A673 (cell line): ENCODE measurements at regions not wholly inside any gene's neighbourhood (a gene's known extent, or its start where the extent isn't known, plus 50 kb on each side); places are given as distances from the start of the nearest gene placed in this dataset.

Experiments
- EZH2 ChIP-seq: fragments of 200-600 bp; sonication (generic); IDR thresholded peaks from 2 replicates; pipeline ENCODE4 v1.6.1; 2017; ENCODE audit warnings: borderline replicate concordance, low read depth, mild to moderate bottlenecking, mixed read lengths, antibody characterized with exemption, low read length; ENCODE audit not compliant: poor library complexity, severe bottlenecking
- TF ChIP-seq, protein P1 (sequence below): fragments of 300-800, 200-600 bp; sonication (generic); conservative IDR thresholded peaks from 2 replicates; pipeline ENCODE4 v1.5.1; 2017; ENCODE audit warnings: low read depth, mild to moderate bottlenecking, antibody characterized with exemption, low read length, moderate library complexity, mixed read lengths

GRCh38 chr4:126834854-126835253 is 797.9 kb upstream of the INTU start:
- TF ChIP-seq EZH2, result no peak
- TF ChIP-seq, protein P1, sequence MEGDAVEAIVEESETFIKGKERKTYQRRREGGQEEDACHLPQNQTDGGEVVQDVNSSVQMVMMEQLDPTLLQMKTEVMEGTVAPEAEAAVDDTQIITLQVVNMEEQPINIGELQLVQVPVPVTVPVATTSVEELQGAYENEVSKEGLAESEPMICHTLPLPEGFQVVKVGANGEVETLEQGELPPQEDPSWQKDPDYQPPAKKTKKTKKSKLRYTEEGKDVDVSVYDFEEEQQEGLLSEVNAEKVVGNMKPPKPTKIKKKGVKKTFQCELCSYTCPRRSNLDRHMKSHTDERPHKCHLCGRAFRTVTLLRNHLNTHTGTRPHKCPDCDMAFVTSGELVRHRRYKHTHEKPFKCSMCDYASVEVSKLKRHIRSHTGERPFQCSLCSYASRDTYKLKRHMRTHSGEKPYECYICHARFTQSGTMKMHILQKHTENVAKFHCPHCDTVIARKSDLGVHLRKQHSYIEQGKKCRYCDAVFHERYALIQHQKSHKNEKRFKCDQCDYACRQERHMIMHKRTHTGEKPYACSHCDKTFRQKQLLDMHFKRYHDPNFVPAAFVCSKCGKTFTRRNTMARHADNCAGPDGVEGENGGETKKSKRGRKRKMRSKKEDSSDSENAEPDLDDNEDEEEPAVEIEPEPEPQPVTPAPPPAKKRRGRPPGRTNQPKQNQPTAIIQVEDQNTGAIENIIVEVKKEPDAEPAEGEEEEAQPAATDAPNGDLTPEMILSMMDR, result no peak
